GM12878 (cell line): ENCODE measurements at regions not wholly inside any gene's neighbourhood (a gene's known extent, or its start where the extent isn't known, plus 50 kb on each side); places are given as distances from the start of the nearest gene placed in this dataset.

Experiments used
- ATAC-seq: fragments of 200-7000 bp; cut with Tn5 transposase; 3 replicates; pipeline ENCODE4 v1.9.1; 2020; ENCODE audit warnings: mild to moderate bottlenecking, moderate library complexity
- BruUV-seq: library from RNA; stranded (reverse); fragments of 400-500 nt; replicated peaks from 2 replicates; lab custom pipeline; 2021; lab: Mats Ljungman, UMichigan
- CTCF ChIA-PET: fragments of 300-600 bp; sonication (Branson Sonifier 250); formaldehyde crosslinking; extraction: SDS; loops from one replicate; lab custom pipeline; 2021; ENCODE audit warnings: inconsistent platforms; lab: Yijun Ruan, JAX
- POLR2A ChIA-PET: fragments of 350-600 bp; formaldehyde crosslinking; extraction: SDS; loops from one replicate; lab custom pipeline; 2021; ENCODE audit warnings: inconsistent platforms; lab: Charles Lee
- RAD21 ChIA-PET: fragments of 300-600 bp; sonication (Branson Sonifier 250); formaldehyde crosslinking; loops from one replicate; lab custom pipeline; 2023; ENCODE audit warnings: antibody characterized with exemption; ENCODE audit not compliant: unreplicated experiment; lab: Charles Lee
- SMC1A ChIA-PET: fragments of 300-600 bp; sonication (Branson Sonifier 250); formaldehyde crosslinking; loops from one replicate; lab custom pipeline; 2023; ENCODE audit not compliant: unreplicated experiment, uncharacterized antibody; lab: Charles Lee
- DNase-seq: peaks from one replicate; pipeline ENCODE4 v3.0.0-alpha.2; 2011; ENCODE audit warnings: low read depth, low spot score
- FAIRE-seq: peaks from 3 replicates; lab custom pipeline; 2011; peaks lifted over from hg19 to GRCh38; lab: Jason Lieb, UNC
- H2AFZ ChIP-seq: 2 replicates; pipeline ENCODE4 v1.6.0; 2011; ENCODE audit warnings: low read depth, low read length, control low read depth; ENCODE audit not compliant: control insufficient read depth
- H3K27ac ChIP-seq: 2 replicates; pipeline ENCODE4 v1.5.1; 2011; ENCODE audit warnings: control low read depth; ENCODE audit not compliant: control insufficient read depth, insufficient read depth
- H3K27me3 ChIP-seq, 2 experiments: replicated peaks in 1 of 2; 2 replicates each; pipeline versions ENCODE4 v1.6.0 to v1.6.1; 2011; ENCODE audit warnings: low read length in 1 of 2; ENCODE audit not compliant: control insufficient read depth in 2 of 2, insufficient read depth in 2 of 2
- H3K36me3 ChIP-seq, 2 experiments: 2 replicates each; pipeline ENCODE4 v1.5.1; 2011; ENCODE audit warnings: low read length in 1 of 2; ENCODE audit not compliant: control insufficient read depth in 2 of 2, insufficient read depth in 2 of 2
- H3K4me1 ChIP-seq: 2 replicates; pipeline ENCODE4 v1.6.1; 2011; ENCODE audit warnings: mild to moderate bottlenecking, low read length, moderate library complexity, mixed read lengths; ENCODE audit not compliant: control insufficient read depth, insufficient read depth
- H3K4me2 ChIP-seq: 2 replicates; pipeline ENCODE4 v1.6.0; 2011; ENCODE audit warnings: control low read depth; ENCODE audit not compliant: control insufficient read depth, insufficient read depth
- H3K4me3 ChIP-seq: fragments of 200-600 bp; sonication (generic); 2 replicates; pipeline ENCODE4 v1.5.1; 2016
- H3K79me2 ChIP-seq: 2 replicates; pipeline ENCODE4 v1.6.0; 2011; ENCODE audit warnings: low read length; ENCODE audit not compliant: control insufficient read depth, insufficient read depth
- H3K9ac ChIP-seq: 2 replicates; pipeline ENCODE4 v1.8.0; 2011; ENCODE audit warnings: low read length, control low read depth, mixed read lengths; ENCODE audit not compliant: control insufficient read depth, insufficient read depth
- H3K9me3 ChIP-seq: replicated peaks from 3 replicates; pipeline ENCODE4 v1.5.1; 2011; ENCODE audit warnings: mild to moderate bottlenecking, low read length; ENCODE audit not compliant: control insufficient read depth, insufficient read depth
- H4K20me1 ChIP-seq: 2 replicates; pipeline ENCODE4 v1.6.0; 2011; ENCODE audit not compliant: control insufficient read depth, insufficient read depth
- ATF2 ChIP-seq: IDR thresholded peaks from 2 replicates; pipeline ENCODE4 v1.6.1; 2012; ENCODE audit warnings: low read length, inconsistent platforms
- BMI1 ChIP-seq: fragments of 450-650 bp; IDR thresholded peaks from 2 replicates; pipeline ENCODE4 v1.6.1; 2016; ENCODE audit warnings: mild to moderate bottlenecking, moderate library complexity, borderline replicate concordance
- BRCA1 ChIP-seq: IDR thresholded peaks from 2 replicates; pipeline ENCODE4 v1.6.1; 2011; ENCODE audit warnings: low read depth, low read length, improper control_type of control experiment
- CBX5 ChIP-seq: sonication (generic); IDR thresholded peaks from 2 replicates; pipeline ENCODE4 v1.6.1; 2016; ENCODE audit warnings: low read depth, moderate library complexity, mild to moderate bottlenecking, inconsistent platforms
- CEBPB ChIP-seq, 2 experiments: fragments of 150-350 bp in 1 of 2; IDR thresholded peaks; 2 replicates each; pipeline ENCODE4 v1.6.1; 2012 to 2014; ENCODE audit warnings: low read depth in 2 of 2, low read length in 2 of 2, borderline replicate concordance in 1 of 2, inconsistent platforms in 1 of 2
- FOXK2 ChIP-seq: fragments of 450-650 bp; IDR thresholded peaks from 2 replicates; pipeline ENCODE4 v1.6.1; 2017; ENCODE audit warnings: mild to moderate bottlenecking, moderate library complexity
- JUNB ChIP-seq: IDR thresholded peaks from 2 replicates; pipeline ENCODE4 v1.6.1; 2016; ENCODE audit warnings: antibody characterized with exemption, mild to moderate bottlenecking
- NR2F1 ChIP-seq: fragments of 450-650 bp; conservative IDR thresholded peaks from 2 replicates; pipeline ENCODE4 v1.6.1; 2017; ENCODE audit warnings: mild to moderate bottlenecking
- RAD21 ChIP-seq: IDR thresholded peaks from 2 replicates; pipeline ENCODE4 v1.6.1; 2011; ENCODE audit warnings: mild to moderate bottlenecking, low read depth, low read length, moderate library complexity; ENCODE audit not compliant: insufficient read depth
- RELA ChIP-seq: fragments of 450-650 bp; IDR thresholded peaks from 2 replicates; pipeline ENCODE4 v1.8.0; 2014; ENCODE audit warnings: borderline replicate concordance; ENCODE audit not compliant: partially characterized antibody
- TCF7 ChIP-seq: IDR thresholded peaks from 2 replicates; pipeline ENCODE4 v1.6.1; 2014; ENCODE audit warnings: antibody characterized with exemption, borderline replicate concordance
- ZBTB33 ChIP-seq: fragments of 450-650 bp; IDR thresholded peaks from 2 replicates; pipeline ENCODE4 v1.6.1; 2017; ENCODE audit warnings: mild to moderate bottlenecking
- WGBS: methylation state at CpG from one replicate; pipeline ENCODE4 v1.1.6; 2016; ENCODE audit warnings: low lambda C conversion rate; ENCODE audit not compliant: insufficient replicate concordance, insufficient coverage; ENCODE audit errors: missing lambda C conversion rate; 5-methylcytosine and 5-hydroxymethylcytosine counted together
- in situ Hi-C: fragments of 300-500 bp; cut with MboI; formaldehyde crosslinking; loops from 9 replicates; pipeline ENCODE4 v1.14.3; 2018; ENCODE audit warnings: mixed read lengths
- intact Hi-C: fragments of 100-400 bp; cut with micrococcal nuclease; formaldehyde crosslinking; loops from one replicate; pipeline ENCODE4 v1.14.2; 2022; ENCODE audit not compliant: unreplicated experiment
- TF ChIP-seq, protein P1 (sequence below): fragments of 450-650 bp; IDR thresholded peaks from 2 replicates; pipeline ENCODE4 v1.6.1; 2018; ENCODE audit warnings: mild to moderate bottlenecking, low read depth, moderate library complexity; ENCODE audit not compliant: partially characterized antibody
- TF ChIP-seq, protein P2 (sequence below): IDR thresholded peaks from 2 replicates; pipeline ENCODE4 v1.6.1; 2012; ENCODE audit warnings: improper control_type of control experiment, low read depth, low read length; ENCODE audit not compliant: insufficient replicate concordance

DNA sequence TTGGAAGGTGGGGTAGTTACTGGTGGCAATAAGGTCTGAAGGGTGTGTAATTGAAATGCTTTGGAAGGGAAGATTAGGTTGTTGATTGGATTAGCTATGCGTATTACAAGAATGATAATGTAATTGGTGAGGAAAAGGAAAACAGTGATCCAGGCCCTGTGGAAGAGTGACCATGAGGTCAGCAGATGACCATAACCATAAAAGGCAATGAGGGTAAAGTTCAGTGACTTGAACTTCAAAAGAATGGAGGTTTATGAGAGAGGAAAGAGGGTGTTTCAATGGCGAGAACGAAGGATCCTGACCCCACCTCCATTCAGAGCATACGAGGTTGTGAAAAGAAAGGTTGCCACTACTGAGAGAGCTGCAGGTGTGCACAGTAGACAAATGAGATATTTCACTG is 439.7 kb downstream of the CCSER2 start:
- POLR2A ChIA-PET, result no interaction called here
- Histone ChIP-seq H3K4me2 (no peak overlapping the region), H4K20me1 (no peaks in the 10 kb centered on the region), H3K4me3 (no peak overlapping the region), H3K9me3 (no peaks in the 10 kb centered on the region), H3K9ac (no peak overlapping the region), H3K27ac (no peak overlapping the region), H3K79me2 (no peaks in the 10 kb centered on the region), H3K4me1 (no peaks in the 10 kb centered on the region), H3K36me3 (no peaks in the 10 kb centered on the region), H3K27me3 (no peaks in the 10 kb centered on the region), H2AFZ (no peak overlapping the region)
- SMC1A ChIA-PET, result no interaction called here
- CTCF ChIA-PET, result no interaction called here
- DNase-seq (no peak), FAIRE-seq (no peak), ATAC-seq (no peak)
- WGBS, result 55% methylated on average over 4 of the region's 4 CpGs
- in situ Hi-C loops (no loop called here), intact Hi-C loops (no loop called here)
- no TSS peak for BruUV-seq
- RAD21 ChIA-PET, result no interaction called here
- TF ChIP-seq RELA, result no peak
- TF ChIP-seq TCF7, result no peak
- TF ChIP-seq, protein P1, sequence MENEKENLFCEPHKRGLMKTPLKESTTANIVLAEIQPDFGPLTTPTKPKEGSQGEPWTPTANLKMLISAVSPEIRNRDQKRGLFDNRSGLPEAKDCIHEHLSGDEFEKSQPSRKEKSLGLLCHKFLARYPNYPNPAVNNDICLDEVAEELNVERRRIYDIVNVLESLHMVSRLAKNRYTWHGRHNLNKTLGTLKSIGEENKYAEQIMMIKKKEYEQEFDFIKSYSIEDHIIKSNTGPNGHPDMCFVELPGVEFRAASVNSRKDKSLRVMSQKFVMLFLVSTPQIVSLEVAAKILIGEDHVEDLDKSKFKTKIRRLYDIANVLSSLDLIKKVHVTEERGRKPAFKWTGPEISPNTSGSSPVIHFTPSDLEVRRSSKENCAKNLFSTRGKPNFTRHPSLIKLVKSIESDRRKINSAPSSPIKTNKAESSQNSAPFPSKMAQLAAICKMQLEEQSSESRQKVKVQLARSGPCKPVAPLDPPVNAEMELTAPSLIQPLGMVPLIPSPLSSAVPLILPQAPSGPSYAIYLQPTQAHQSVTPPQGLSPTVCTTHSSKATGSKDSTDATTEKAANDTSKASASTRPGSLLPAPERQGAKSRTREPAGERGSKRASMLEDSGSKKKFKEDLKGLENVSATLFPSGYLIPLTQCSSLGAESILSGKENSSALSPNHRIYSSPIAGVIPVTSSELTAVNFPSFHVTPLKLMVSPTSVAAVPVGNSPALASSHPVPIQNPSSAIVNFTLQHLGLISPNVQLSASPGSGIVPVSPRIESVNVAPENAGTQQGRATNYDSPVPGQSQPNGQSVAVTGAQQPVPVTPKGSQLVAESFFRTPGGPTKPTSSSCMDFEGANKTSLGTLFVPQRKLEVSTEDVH, result no peak
- no peak for TF ChIP-seq FOXK2
- no peak for TF ChIP-seq NR2F1
- no peak for TF ChIP-seq BRCA1
- TF ChIP-seq RAD21, result no peak
- TF ChIP-seq CBX5, result no peak
- TF ChIP-seq, protein P2, sequence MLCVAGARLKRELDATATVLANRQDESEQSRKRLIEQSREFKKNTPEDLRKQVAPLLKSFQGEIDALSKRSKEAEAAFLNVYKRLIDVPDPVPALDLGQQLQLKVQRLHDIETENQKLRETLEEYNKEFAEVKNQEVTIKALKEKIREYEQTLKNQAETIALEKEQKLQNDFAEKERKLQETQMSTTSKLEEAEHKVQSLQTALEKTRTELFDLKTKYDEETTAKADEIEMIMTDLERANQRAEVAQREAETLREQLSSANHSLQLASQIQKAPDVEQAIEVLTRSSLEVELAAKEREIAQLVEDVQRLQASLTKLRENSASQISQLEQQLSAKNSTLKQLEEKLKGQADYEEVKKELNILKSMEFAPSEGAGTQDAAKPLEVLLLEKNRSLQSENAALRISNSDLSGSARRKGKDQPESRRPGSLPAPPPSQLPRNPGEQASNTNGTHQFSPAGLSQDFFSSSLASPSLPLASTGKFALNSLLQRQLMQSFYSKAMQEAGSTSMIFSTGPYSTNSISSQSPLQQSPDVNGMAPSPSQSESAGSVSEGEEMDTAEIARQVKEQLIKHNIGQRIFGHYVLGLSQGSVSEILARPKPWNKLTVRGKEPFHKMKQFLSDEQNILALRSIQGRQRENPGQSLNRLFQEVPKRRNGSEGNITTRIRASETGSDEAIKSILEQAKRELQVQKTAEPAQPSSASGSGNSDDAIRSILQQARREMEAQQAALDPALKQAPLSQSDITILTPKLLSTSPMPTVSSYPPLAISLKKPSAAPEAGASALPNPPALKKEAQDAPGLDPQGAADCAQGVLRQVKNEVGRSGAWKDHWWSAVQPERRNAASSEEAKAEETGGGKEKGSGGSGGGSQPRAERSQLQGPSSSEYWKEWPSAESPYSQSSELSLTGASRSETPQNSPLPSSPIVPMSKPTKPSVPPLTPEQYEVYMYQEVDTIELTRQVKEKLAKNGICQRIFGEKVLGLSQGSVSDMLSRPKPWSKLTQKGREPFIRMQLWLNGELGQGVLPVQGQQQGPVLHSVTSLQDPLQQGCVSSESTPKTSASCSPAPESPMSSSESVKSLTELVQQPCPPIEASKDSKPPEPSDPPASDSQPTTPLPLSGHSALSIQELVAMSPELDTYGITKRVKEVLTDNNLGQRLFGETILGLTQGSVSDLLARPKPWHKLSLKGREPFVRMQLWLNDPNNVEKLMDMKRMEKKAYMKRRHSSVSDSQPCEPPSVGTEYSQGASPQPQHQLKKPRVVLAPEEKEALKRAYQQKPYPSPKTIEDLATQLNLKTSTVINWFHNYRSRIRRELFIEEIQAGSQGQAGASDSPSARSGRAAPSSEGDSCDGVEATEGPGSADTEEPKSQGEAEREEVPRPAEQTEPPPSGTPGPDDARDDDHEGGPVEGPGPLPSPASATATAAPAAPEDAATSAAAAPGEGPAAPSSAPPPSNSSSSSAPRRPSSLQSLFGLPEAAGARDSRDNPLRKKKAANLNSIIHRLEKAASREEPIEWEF, result no peak
- no peak for TF ChIP-seq BMI1
- no peak for TF ChIP-seq ATF2
- no peak for TF ChIP-seq JUNB
- no peak for TF ChIP-seq CEBPB (IDR thresholded peaks at IDR 0.05; ENCODE audit: borderline replicate concordance in 1 of 2, low read depth in 2 of 2, low read length in 2 of 2)
- TF ChIP-seq ZBTB33, result no peak
